ENCODE measurements at regions not wholly inside any gene's neighbourhood (a gene's known extent, or its start where the extent isn't known, plus 50 kb on each side); places are given as distances from the start of the nearest gene placed in this dataset.

- no peak for TF ChIP-seq CTCF (IDR thresholded peaks at IDR 0.05)
- TF ChIP-seq POLR2A (IDR thresholded peaks at IDR 0.05), result no peak
- no peaks in the 10 kb centered on the region for H3K4me1 ChIP-seq
- H3K4me3 ChIP-seq, result no peak overlapping the region
- H3K27ac ChIP-seq, result no peak overlapping the region
- H3K9me3 ChIP-seq, result no peaks in the 10 kb centered on the region
- no peak for ATAC-seq
- no peaks in the 10 kb centered on the region for H3K36me3 ChIP-seq
- DNase-seq, result no peak
- H3K27me3 ChIP-seq, result no peaks in the 10 kb centered on the region
- intact Hi-C loops (cut with DNase I), result no loop called here
- WGBS (ENCODE audit: insufficient coverage, low coverage, low lambda C conversion rate, missing lambda C conversion rate), result 41% methylated on average over 2 of the region's 2 CpGs
These were observed 191.5 kb upstream of the PRKD1 start for GRCh38 chr14:30118992-30119640.

- WGBS (ENCODE audit: insufficient coverage, low coverage, low lambda C conversion rate, missing lambda C conversion rate), result 76% methylated on average over 2 of the region's 2 CpGs
- no peak for DNase-seq
These were observed 197.8 kb upstream of the PRKD1 start for GRCh38 chr14:30125322-30125979.

GRCh38 chr14:30129807-30130206 is 202.2 kb upstream of the PRKD1 start:
- no peak for TF ChIP-seq CTCF (IDR thresholded peaks at IDR 0.05)
- TF ChIP-seq POLR2A (IDR thresholded peaks at IDR 0.05), result no peak
- H3K9me3 ChIP-seq, result no peaks in the 10 kb centered on the region
- no CpG with 5 or more reads among the region's 4 CpGs for WGBS (ENCODE audit: insufficient coverage, low coverage, low lambda C conversion rate, missing lambda C conversion rate)
- intact Hi-C loops (cut with DNase I), result no loop called here
- DNase-seq (no peak), ATAC-seq (no peak)
- H3K27me3 ChIP-seq, result no peaks in the 10 kb centered on the region
- H3K36me3 ChIP-seq, result no peaks in the 10 kb centered on the region
- no peak overlapping the region for H3K27ac ChIP-seq
- H3K4me1 ChIP-seq, result no peaks in the 10 kb centered on the region
- H3K4me3 ChIP-seq, result no peak overlapping the region

More at GRCh38 chr14:30125322-30125979, 197.8 kb upstream of the PRKD1 start:
- Histone ChIP-seq H3K4me1 (no peaks in the 10 kb centered on the region), H3K27ac (no peak overlapping the region), H3K4me3 (no peak overlapping the region), H3K9me3 (no peaks in the 10 kb centered on the region), H3K36me3 (no peaks in the 10 kb centered on the region), H3K27me3 (no peaks in the 10 kb centered on the region)
- TF ChIP-seq POLR2A (IDR thresholded peaks at IDR 0.05), result no peak
- no peak for TF ChIP-seq CTCF (IDR thresholded peaks at IDR 0.05)
- intact Hi-C loops (cut with DNase I), result no loop called here
- no peak for ATAC-seq

GRCh38 chr14:30131581-30132097 is 204.0 kb upstream of the PRKD1 start:
- no peaks in the 10 kb centered on the region for H3K9me3 ChIP-seq
- no peak overlapping the region for H3K27ac ChIP-seq
- ATAC-seq (no peak), DNase-seq (no peak)
- intact Hi-C loops (cut with DNase I), result no loop called here
- no peaks in the 10 kb centered on the region for H3K27me3 ChIP-seq
- no peak for TF ChIP-seq CTCF (IDR thresholded peaks at IDR 0.05)
- 65% methylated on average over 5 of the region's 5 CpGs for WGBS (ENCODE audit: insufficient coverage, low coverage, low lambda C conversion rate, missing lambda C conversion rate)
- no peak overlapping the region for H3K4me3 ChIP-seq
- H3K4me1 ChIP-seq, result no peaks in the 10 kb centered on the region
- no peaks in the 10 kb centered on the region for H3K36me3 ChIP-seq
